Gastrocnemius medialis (tissue), 4 donors: ENCODE measurements at regions not wholly inside any gene's neighbourhood (a gene's known extent, or its start where the extent isn't known, plus 50 kb on each side); places are given as distances from the start of the nearest gene placed in this dataset.

Source experiments
- POLR2A ChIP-seq, 2 donors: fragments of 450-650 bp; IDR thresholded peaks; one replicate each; pipeline ENCODE4 v1.6.1; 2017; ENCODE audit warnings: antibody characterized with exemption in 2 of 2, mild to moderate bottlenecking in 2 of 2, moderate library complexity in 2 of 2
- TF ChIP-seq, protein P1 (sequence below), 5 experiments: fragments of 450-650 bp in 3 of 5; fragments of 200-600 bp in 2 of 5; sonication (generic) in 2 of 5; IDR thresholded peaks in 4 of 5; conservative IDR thresholded peaks in 1 of 5; 1 replicate in 4 of 5; 2 replicates in 1 of 5; pipeline ENCODE4 v1.5.1; 2016 to 2019; ENCODE audit warnings: antibody characterized with exemption in 5 of 5, mild to moderate bottlenecking in 3 of 5, moderate library complexity in 3 of 5

DNA sequence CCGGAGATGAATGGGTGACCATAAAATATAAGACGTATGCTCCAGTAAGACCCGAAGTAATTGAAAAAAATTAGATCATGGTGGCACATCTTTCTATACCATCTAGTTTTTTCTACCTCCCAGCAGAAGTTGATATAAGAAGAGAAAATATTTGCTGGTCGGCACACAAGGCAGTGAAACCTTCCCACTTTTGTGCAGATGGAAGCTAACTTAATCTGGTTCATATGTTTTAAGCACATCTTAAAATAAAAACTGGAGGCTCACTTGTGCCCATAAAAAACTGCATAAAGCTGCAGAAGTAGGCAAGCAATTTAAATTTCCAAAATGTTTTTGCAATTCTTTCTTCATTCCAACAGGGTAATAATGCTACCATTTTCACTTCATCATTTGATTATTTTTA, 449.2 kb downstream of the CNTN3 start:
- TF ChIP-seq, protein P1, sequence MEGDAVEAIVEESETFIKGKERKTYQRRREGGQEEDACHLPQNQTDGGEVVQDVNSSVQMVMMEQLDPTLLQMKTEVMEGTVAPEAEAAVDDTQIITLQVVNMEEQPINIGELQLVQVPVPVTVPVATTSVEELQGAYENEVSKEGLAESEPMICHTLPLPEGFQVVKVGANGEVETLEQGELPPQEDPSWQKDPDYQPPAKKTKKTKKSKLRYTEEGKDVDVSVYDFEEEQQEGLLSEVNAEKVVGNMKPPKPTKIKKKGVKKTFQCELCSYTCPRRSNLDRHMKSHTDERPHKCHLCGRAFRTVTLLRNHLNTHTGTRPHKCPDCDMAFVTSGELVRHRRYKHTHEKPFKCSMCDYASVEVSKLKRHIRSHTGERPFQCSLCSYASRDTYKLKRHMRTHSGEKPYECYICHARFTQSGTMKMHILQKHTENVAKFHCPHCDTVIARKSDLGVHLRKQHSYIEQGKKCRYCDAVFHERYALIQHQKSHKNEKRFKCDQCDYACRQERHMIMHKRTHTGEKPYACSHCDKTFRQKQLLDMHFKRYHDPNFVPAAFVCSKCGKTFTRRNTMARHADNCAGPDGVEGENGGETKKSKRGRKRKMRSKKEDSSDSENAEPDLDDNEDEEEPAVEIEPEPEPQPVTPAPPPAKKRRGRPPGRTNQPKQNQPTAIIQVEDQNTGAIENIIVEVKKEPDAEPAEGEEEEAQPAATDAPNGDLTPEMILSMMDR (IDR thresholded peaks at IDR 0.05 in 4 of 5, conservative IDR thresholded peaks at IDR 0.05 in 1 of 5): no peak
- TF ChIP-seq POLR2A (IDR thresholded peaks at IDR 0.05): no peak
